AG04450 (cell line): ENCODE measurements at regions not wholly inside any gene's neighbourhood (a gene's known extent, or its start where the extent isn't known, plus 50 kb on each side); places are given as distances from the start of the nearest gene placed in this dataset.

Experiments
- CTCF ChIA-PET: fragments of 300-600, 350-600 bp; formaldehyde crosslinking; extraction: SDS; loops from one replicate; lab custom pipeline; 2022; ENCODE audit warnings: antibody characterized with exemption, inconsistent platforms; lab: Charles Lee
- POLR2A ChIA-PET: fragments of 350-600 bp; formaldehyde crosslinking; extraction: SDS; loops from one replicate; lab custom pipeline; 2021; ENCODE audit warnings: antibody characterized with exemption, inconsistent platforms; lab: Yijun Ruan, JAX
- DNase-seq: peaks from one replicate; pipeline ENCODE4 v3.0.0-alpha.2; 2011; ENCODE audit warnings: low read depth, low spot score
- H3K27ac ChIP-seq: one replicate; pipeline ENCODE4 v1.5.1; 2012; ENCODE audit warnings: low read depth, low read length, control low read depth
- H3K27me3 ChIP-seq: one replicate; pipeline ENCODE4 v1.6.0; 2012; ENCODE audit warnings: low read length; ENCODE audit not compliant: control insufficient read depth, insufficient read depth
- H3K4me3 ChIP-seq: 2 replicates; pipeline ENCODE4 v1.5.1; 2011; ENCODE audit warnings: mild to moderate bottlenecking, low read depth, low read length, control low read depth
- H3K9me3 ChIP-seq: 2 replicates; pipeline ENCODE4 v1.5.1; 2012; ENCODE audit warnings: low read length; ENCODE audit not compliant: control insufficient read depth, insufficient read depth
- CTCF ChIP-seq: IDR thresholded peaks from 2 replicates; pipeline ENCODE4 v1.5.1; 2011; ENCODE audit warnings: low read depth, low read length, control low read depth, inconsistent platforms

DNA sequence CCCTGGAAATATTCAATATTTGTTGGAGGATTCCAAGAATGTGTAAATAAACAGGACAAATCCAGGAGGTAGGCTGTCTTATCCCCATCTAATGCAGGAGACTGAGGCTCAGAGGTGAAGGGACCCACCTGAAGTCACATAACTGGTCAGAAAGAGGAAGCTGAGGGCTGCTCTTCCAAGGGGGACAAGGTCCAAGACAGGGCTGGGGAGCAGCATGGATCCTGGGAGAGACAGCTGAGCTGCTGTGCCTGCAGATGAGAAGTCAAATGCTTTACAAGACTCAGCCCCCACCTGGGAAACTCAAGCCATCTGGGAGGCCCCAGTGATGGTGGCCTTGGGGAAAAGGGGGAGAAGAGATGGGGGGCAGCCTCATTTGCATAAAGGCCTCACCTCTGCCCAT, 224.4 kb downstream of the PTPRU start:
- Histone ChIP-seq H3K27ac (no peak overlapping the region), H3K27me3 (peaks cover 6% of the 10 kb centered on the region), H3K4me3 (no peak overlapping the region), H3K9me3 (no peaks in the 10 kb centered on the region)
- DNase-seq: no peak
- TF ChIP-seq CTCF: no peak
- POLR2A ChIA-PET: no interaction called here
- CTCF ChIA-PET: no interaction called here

DNA sequence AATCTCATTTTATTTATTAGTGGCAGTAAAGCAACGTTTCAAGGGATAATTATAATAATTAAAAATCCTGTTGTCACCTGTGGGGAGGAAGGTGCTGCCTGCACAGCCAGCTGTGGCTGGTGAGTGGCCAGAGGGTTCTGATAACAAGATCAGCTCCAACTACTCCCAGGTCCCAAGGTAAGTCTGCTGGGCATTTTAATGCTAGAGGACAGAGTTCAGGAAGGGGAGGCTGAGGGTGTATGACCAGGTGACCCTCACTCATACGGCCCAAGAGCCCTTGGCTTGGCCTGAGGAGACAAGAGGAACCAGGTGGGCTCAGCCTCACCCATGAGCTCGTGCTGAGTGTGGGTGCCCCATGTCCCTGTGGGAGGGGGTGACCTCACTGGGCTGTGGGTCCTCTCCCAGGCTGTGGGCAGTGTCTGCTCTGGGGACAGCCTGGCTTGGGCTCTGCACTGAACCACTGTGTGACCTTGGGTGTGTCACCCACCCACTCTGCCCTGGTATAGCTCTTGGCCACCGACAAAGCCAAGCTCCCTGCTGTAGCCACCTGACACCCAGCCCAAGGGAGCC, 223.8 kb downstream of the PTPRU start:
- no peak for DNase-seq
- ChIA-PET POLR2A (no interaction called here), CTCF (no interaction called here)
- no peak for TF ChIP-seq CTCF
- Histone ChIP-seq H3K9me3 (no peaks in the 10 kb centered on the region), H3K27me3 (peaks cover 6% of the 10 kb centered on the region), H3K27ac (no peak overlapping the region), H3K4me3 (no peak overlapping the region)

GRCh38 chr1:29459620-29459945, 223.3 kb downstream of the PTPRU start:
- Histone ChIP-seq H3K27ac (no peak overlapping the region), H3K4me3 (no peak overlapping the region), H3K27me3 (peaks cover 6% of the 10 kb centered on the region), H3K9me3 (no peaks in the 10 kb centered on the region)
- no peak for TF ChIP-seq CTCF
- DNase-seq: no peak
- ChIA-PET POLR2A (no interaction called here), CTCF (no interaction called here)

- DNase-seq: no peak
- Histone ChIP-seq H3K9me3 (no peaks in the 10 kb centered on the region), H3K4me3 (no peak overlapping the region), H3K27ac (no peak overlapping the region), H3K27me3 (peaks cover 6% of the 10 kb centered on the region)
- TF ChIP-seq CTCF: no peak
- CTCF ChIA-PET: no interaction called here
- POLR2A ChIA-PET: no interaction called here
These were observed 222.7 kb downstream of the PTPRU start for GRCh38 chr1:29458737-29459619.
